HUES48 (cell line): ENCODE measurements at regions not wholly inside any gene's neighbourhood (a gene's known extent, or its start where the extent isn't known, plus 50 kb on each side); places are given as distances from the start of the nearest gene placed in this dataset.
"Not testable (repeated sequence)": the region's sequence is repeated elsewhere in the genome, so short reads cannot be mapped to it uniquely, and the experiment has no call there.

ENCODE experiments used
- H3K27ac ChIP-seq: one replicate; pipeline ENCODE4 v1.7.0; 2013; ENCODE audit warnings: low read depth, low read length, inconsistent platforms
- H3K27me3 ChIP-seq: 2 replicates; pipeline ENCODE4 v1.6.1; 2013; ENCODE audit warnings: mild to moderate bottlenecking, low read length; ENCODE audit not compliant: control insufficient read depth, insufficient read depth
- H3K36me3 ChIP-seq: 2 replicates; pipeline ENCODE4 v1.6.1; 2013; ENCODE audit warnings: low read length; ENCODE audit not compliant: control insufficient read depth, insufficient read depth
- H3K4me1 ChIP-seq: 2 replicates; pipeline ENCODE4 v1.6.1; 2013; ENCODE audit warnings: mild to moderate bottlenecking, low read length; ENCODE audit not compliant: control insufficient read depth, insufficient read depth
- H3K4me3 ChIP-seq: 2 replicates; pipeline ENCODE4 v1.5.1; 2013; ENCODE audit warnings: mild to moderate bottlenecking, low read depth, low read length
- H3K9ac ChIP-seq: 2 replicates; pipeline ENCODE4 v1.6.1; 2013; ENCODE audit warnings: mild to moderate bottlenecking, low read depth, low read length, moderate library complexity
- H3K9me3 ChIP-seq: 2 replicates; pipeline ENCODE4 v1.6.1; 2013; ENCODE audit warnings: low read length; ENCODE audit not compliant: control insufficient read depth, insufficient read depth

GRCh38 chr17:63290351-63290750 lies 155.8 kb downstream of the CYB561 start:
- peaks cover 30% of the 10 kb centered on the region for H3K4me1 ChIP-seq
- peaks cover 13% of the 10 kb centered on the region for H3K9me3 ChIP-seq
- H3K27me3 ChIP-seq, result no peaks in the 10 kb centered on the region
- H3K9ac ChIP-seq, result no peak overlapping the region; the same call in 1 of the 2 replicates
- no peaks in the 10 kb centered on the region for H3K36me3 ChIP-seq
- H3K27ac ChIP-seq, result peak overlapping the region; percentile 3
- H3K4me3 ChIP-seq, result no peak overlapping the region

GRCh38 chr17:63290784-63291183 lies 155.3 kb downstream of the CYB561 start:
- no peaks in the 10 kb centered on the region for H3K36me3 ChIP-seq
- no peaks in the 10 kb centered on the region for H3K27me3 ChIP-seq
- H3K4me1 ChIP-seq, result peaks cover 30% of the 10 kb centered on the region
- peak overlapping the region; percentile 3 for H3K27ac ChIP-seq
- peaks cover 8% of the 10 kb centered on the region for H3K9me3 ChIP-seq
- no peak overlapping the region for H3K9ac ChIP-seq
- H3K4me3 ChIP-seq, result no peak overlapping the region

- Histone ChIP-seq H3K36me3 (no peaks in the 10 kb centered on the region), H3K4me1 (peaks cover 30% of the 10 kb centered on the region)
Measured at GRCh38 chr17:63291258-63291657, 154.8 kb downstream of the CYB561 start.

GRCh38 chr17:63292421-63292820 lies 153.7 kb downstream of the CYB561 start:
- H3K27ac ChIP-seq, result no peak overlapping the region
- peaks cover 30% of the 10 kb centered on the region for H3K4me1 ChIP-seq
- H3K4me3 ChIP-seq, result no peak overlapping the region
- no peaks in the 10 kb centered on the region for H3K27me3 ChIP-seq
- H3K36me3 ChIP-seq, result no peaks in the 10 kb centered on the region
- no peak overlapping the region for H3K9ac ChIP-seq
- H3K9me3 ChIP-seq, result peaks cover 6% of the 10 kb centered on the region; the same call in 1 of the 2 replicates

More at GRCh38 chr17:63291258-63291657, 154.8 kb downstream of the CYB561 start:
- no peak overlapping the region for H3K4me3 ChIP-seq
- no peak overlapping the region for H3K27ac ChIP-seq
- H3K9ac ChIP-seq, result no peak overlapping the region
- H3K27me3 ChIP-seq, result no peaks in the 10 kb centered on the region
- H3K9me3 ChIP-seq, result peaks cover 5% of the 10 kb centered on the region

GRCh38 chr17:63293323-63294075 lies 152.6 kb downstream of the CYB561 start:
- Histone ChIP-seq H3K4me3 (no peak overlapping the region), H3K9me3 (peaks cover 10% of the 10 kb centered on the region; the same call in 1 of the 2 replicates)

GRCh38 chr17:63294776-63295175 lies 151.3 kb downstream of the CYB561 start:
- Histone ChIP-seq H3K4me1 (peaks cover 27% of the 10 kb centered on the region), H3K9me3 (peaks cover 10% of the 10 kb centered on the region; the same call in 1 of the 2 replicates), H3K27ac (no peak overlapping the region), H3K9ac (no peak overlapping the region), H3K4me3 (no peak overlapping the region), H3K27me3 (no peaks in the 10 kb centered on the region), H3K36me3 (no peaks in the 10 kb centered on the region)

More at GRCh38 chr17:63293323-63294075, 152.6 kb downstream of the CYB561 start:
- no peak overlapping the region for H3K27ac ChIP-seq
- no peak overlapping the region for H3K9ac ChIP-seq
- peaks cover 30% of the 10 kb centered on the region for H3K4me1 ChIP-seq
- H3K27me3 ChIP-seq, result no peaks in the 10 kb centered on the region
- no peaks in the 10 kb centered on the region for H3K36me3 ChIP-seq

- Histone ChIP-seq H3K4me1 (peaks cover 22% of the 10 kb centered on the region), H3K4me3 (no peak overlapping the region), H3K9ac (no peak overlapping the region), H3K27ac (no peak overlapping the region), H3K9me3 (peaks cover 10% of the 10 kb centered on the region; the same call in 1 of the 2 replicates), H3K36me3 (no peaks in the 10 kb centered on the region), H3K27me3 (no peaks in the 10 kb centered on the region)
Measured at GRCh38 chr17:63295288-63295687, 150.8 kb downstream of the CYB561 start.

GRCh38 chr17:63295839-63296590 lies 150.1 kb downstream of the CYB561 start:
- Histone ChIP-seq H3K9me3 (peaks cover 10% of the 10 kb centered on the region; the same call in 1 of the 2 replicates), H3K9ac (no peak overlapping the region), H3K4me3 (no peak overlapping the region), H3K27ac (no peak overlapping the region), H3K27me3 (no peaks in the 10 kb centered on the region), H3K36me3 (no peaks in the 10 kb centered on the region), H3K4me1 (peaks cover 15% of the 10 kb centered on the region)

- H3K27me3 ChIP-seq, H3K4me3 ChIP-seq, H3K9ac ChIP-seq, H3K36me3 ChIP-seq, H3K4me1 ChIP-seq, H3K27ac ChIP-seq, H3K9me3 ChIP-seq: not testable (repeated sequence)
Measured at GRCh38 chr17:63298916-63299315, 147.2 kb downstream of the CYB561 start.

GRCh38 chr17:63304704-63305261 lies 141.3 kb downstream of the CYB561 start:
- Histone ChIP-seq H3K27me3 (no peaks in the 10 kb centered on the region), H3K36me3 (no peaks in the 10 kb centered on the region), H3K27ac (no peak overlapping the region), H3K4me1 (no peaks in the 10 kb centered on the region), H3K4me3 (no peak overlapping the region), H3K9me3 (no peaks in the 10 kb centered on the region), H3K9ac (no peak overlapping the region)

- Histone ChIP-seq H3K36me3 (no peaks in the 10 kb centered on the region), H3K4me1 (no peaks in the 10 kb centered on the region), H3K27ac (no peak overlapping the region), H3K9ac (no peak overlapping the region), H3K27me3 (no peaks in the 10 kb centered on the region), H3K4me3 (no peak overlapping the region), H3K9me3 (no peaks in the 10 kb centered on the region)
Measured at GRCh38 chr17:63305857-63306256, 140.2 kb downstream of the CYB561 start.
